NOMO-1 (cell line): ENCODE measurements at regions not wholly inside any gene's neighbourhood (a gene's known extent, or its start where the extent isn't known, plus 50 kb on each side); places are given as distances from the start of the nearest gene placed in this dataset.

ENCODE experiments used
- DNase-seq, 2 experiments: peaks; one replicate each; lab custom pipeline; 2025; ENCODE audit not compliant: unreplicated experiment in 2 of 2; lab: John Stamatoyannopoulos, UW

- no peak for DNase-seq
These were observed 75.3 kb upstream of the ASTN2 start for GRCh38 chr9:117490199-117490598.

GRCh38 chr9:117488659-117489058 lies 73.8 kb upstream of the ASTN2 start:
- no peak for DNase-seq

GRCh38 chr9:117487555-117488175 lies 72.8 kb upstream of the ASTN2 start:
- DNase-seq, result peak; percentile 43 to 44

- DNase-seq, result no peak
These were observed 71.6 kb upstream of the ASTN2 start for GRCh38 chr9:117486426-117486825.

- DNase-seq, result no peak
These were observed 70.3 kb upstream of the ASTN2 start for GRCh38 chr9:117485176-117485575.

GRCh38 chr9:117480729-117481128 lies 65.9 kb upstream of the ASTN2 start:
- DNase-seq, result no peak

- DNase-seq, result no peak
These were observed 65.4 kb upstream of the ASTN2 start for GRCh38 chr9:117480253-117480652.

- no peak for DNase-seq
These were observed 58.4 kb upstream of the ASTN2 start for GRCh38 chr9:117473293-117473692.

- DNase-seq, result no peak
These were observed 56.0 kb upstream of the ASTN2 start for GRCh38 chr9:117470902-117471301.

GRCh38 chr9:117470455-117470854 lies 55.6 kb upstream of the ASTN2 start:
- no peak for DNase-seq

- no peak for DNase-seq
These were observed 51.3 kb upstream of the ASTN2 start for GRCh38 chr9:117466111-117466510.

- DNase-seq, result no peak
These were observed 50.8 kb upstream of the ASTN2 start for GRCh38 chr9:117465706-117466105.

GRCh38 chr9:117464941-117465616 lies 50.2 kb upstream of the ASTN2 start:
- DNase-seq, result no peak
